HCT116 (cell line): ENCODE measurements at regions not wholly inside any gene's neighbourhood (a gene's known extent, or its start where the extent isn't known, plus 50 kb on each side); places are given as distances from the start of the nearest gene placed in this dataset.

Experiments used
- ATAC-seq: fragments of 200-7000 bp; cut with Tn5 transposase; 2 replicates; pipeline ENCODE4 v1.9.1; 2020; ENCODE audit warnings: mild to moderate bottlenecking, moderate library complexity
- BruUV-seq: library from RNA; stranded (reverse); fragments of 400-500 nt; replicated peaks from 2 replicates; lab custom pipeline; 2021; lab: Mats Ljungman, UMichigan
- CTCF ChIA-PET: fragments of 300-600 bp; sonication (Branson Sonifier 250); formaldehyde crosslinking; loops from one replicate; lab custom pipeline; 2021; ENCODE audit warnings: antibody characterized with exemption; lab: Charles Lee
- POLR2A ChIA-PET: fragments of 300-600, 350-600 bp; sonication (Branson Sonifier 250); formaldehyde crosslinking; loops from one replicate; lab custom pipeline; 2021; ENCODE audit warnings: antibody characterized with exemption; lab: Charles Lee
- RAD21 ChIA-PET, 2 experiments: fragments of 300-600 bp; sonication (Branson Sonifier 250); formaldehyde crosslinking; loops; one replicate each; lab custom pipeline; 2023; ENCODE audit warnings: low total read pairs in 2 of 2; ENCODE audit not compliant: uncharacterized antibody in 2 of 2, unreplicated experiment in 2 of 2, low non-redundant PET in 1 of 2; lab: Charles Lee
- DNase-seq: peaks from one replicate; pipeline ENCODE4 v3.0.0-alpha.2; 2010; ENCODE audit warnings: low read depth, low spot score
- H2AFZ ChIP-seq: fragments of 200-600 bp; shearing (Covaris generic), sonication (generic); 2 replicates; pipeline ENCODE4 v1.6.1; 2017; ENCODE audit warnings: low read depth, mixed run types, mixed read lengths, antibody characterized with exemption, low read length; ENCODE audit not compliant: poor library complexity, severe bottlenecking
- H3K27ac ChIP-seq: 2 replicates; pipeline ENCODE4 v1.5.1; 2012; ENCODE audit warnings: low read depth, low read length
- H3K27me3 ChIP-seq: fragments of 200-600 bp; sonication (generic); 2 replicates; pipeline ENCODE4 v1.6.1; 2016; ENCODE audit warnings: mixed run types, low read length, mixed read lengths; ENCODE audit not compliant: insufficient read depth
- H3K36me3 ChIP-seq, 2 experiments: fragments of 200-500 bp in 1 of 2; fragments of 200-600 bp in 1 of 2; sonication (Bioruptor generic) in 1 of 2; sonication (generic) in 1 of 2; 2 replicates each; pipeline versions ENCODE4 v1.5.1 to v1.6.1; 2014 to 2016; ENCODE audit warnings: low read length in 2 of 2, inconsistent platforms in 1 of 2, mixed read lengths in 1 of 2, mixed run types in 1 of 2; ENCODE audit not compliant: insufficient read depth in 2 of 2, control insufficient read depth in 1 of 2
- H3K4me1 ChIP-seq, 2 experiments: fragments of 200-600 bp in 1 of 2; sonication (generic) in 1 of 2; 2 replicates each; pipeline versions ENCODE4 v1.5.1 to v1.6.1; 2012 to 2017; ENCODE audit warnings: low read length in 2 of 2, inconsistent platforms in 1 of 2, mild to moderate bottlenecking in 1 of 2, mixed read lengths in 1 of 2, mixed run types in 1 of 2, moderate library complexity in 1 of 2; ENCODE audit not compliant: insufficient read depth in 2 of 2, control insufficient read depth in 1 of 2
- H3K4me2 ChIP-seq: fragments of 200-600 bp; sonication (generic); 2 replicates; pipeline ENCODE4 v1.6.1; 2017; ENCODE audit warnings: mixed run types, low read length, mixed read lengths
- H3K4me3 ChIP-seq, 2 experiments: fragments of 200-600 bp in 1 of 2; sonication (generic) in 1 of 2; replicated peaks in 1 of 2; 2 replicates each; pipeline ENCODE4 v1.5.1; 2011 to 2016; ENCODE audit warnings: low read length in 2 of 2, control low read depth in 1 of 2, low read depth in 1 of 2, mild to moderate bottlenecking in 1 of 2, mixed read lengths in 1 of 2, mixed run types in 1 of 2
- H3K79me2 ChIP-seq: fragments of 200-600 bp; sonication (generic); 2 replicates; pipeline ENCODE4 v1.6.1; 2017; ENCODE audit warnings: mild to moderate bottlenecking, mixed run types, low read length, moderate library complexity, mixed read lengths; ENCODE audit not compliant: insufficient read depth
- H3K9ac ChIP-seq: fragments of 200-600 bp; sonication (generic); 2 replicates; pipeline ENCODE4 v1.6.1; 2016; ENCODE audit warnings: low read length, mixed read lengths
- H3K9me2 ChIP-seq: fragments of 200-600 bp; sonication (generic), shearing (Covaris generic); 2 replicates; pipeline ENCODE4 v1.6.1; 2017; ENCODE audit warnings: mixed run types, mild to moderate bottlenecking, moderate library complexity; ENCODE audit not compliant: insufficient read depth
- H3K9me3 ChIP-seq, 2 experiments: fragments of 200-500 bp in 1 of 2; fragments of 200-600 bp in 1 of 2; sonication (Bioruptor generic) in 1 of 2; sonication (generic) in 1 of 2; 2 replicates each; pipeline ENCODE4 v1.6.1; 2014 to 2017; ENCODE audit warnings: low read length in 2 of 2, mixed read lengths in 2 of 2, inconsistent platforms in 1 of 2, low read depth in 1 of 2, mild to moderate bottlenecking in 1 of 2, mixed run types in 1 of 2, moderate library complexity in 1 of 2; ENCODE audit not compliant: control insufficient read depth in 1 of 2, insufficient read depth in 1 of 2
- H4K20me1 ChIP-seq: fragments of 200-600 bp; sonication (generic), shearing (Covaris generic); 2 replicates; pipeline ENCODE4 v1.6.1; 2017; ENCODE audit warnings: mixed run types, mild to moderate bottlenecking, moderate library complexity; ENCODE audit not compliant: insufficient read depth
- CEBPB ChIP-seq: IDR thresholded peaks from 2 replicates; pipeline ENCODE4 v1.6.1; 2012; ENCODE audit warnings: low read depth
- EZH2phosphoT487 ChIP-seq: fragments of 200-600 bp; IDR thresholded peaks from 2 replicates; pipeline ENCODE4 v1.6.1; 2018; ENCODE audit warnings: antibody characterized with exemption, borderline replicate concordance
- FOSL1 ChIP-seq: IDR thresholded peaks from 2 replicates; pipeline ENCODE4 v1.6.1; 2012; ENCODE audit warnings: low read depth
- JUND ChIP-seq: IDR thresholded peaks from 2 replicates; pipeline ENCODE4 v1.6.1; 2012
- POLR2A ChIP-seq: IDR thresholded peaks from 2 replicates; pipeline ENCODE4 v1.7.0; 2011; ENCODE audit warnings: borderline replicate concordance; ENCODE audit not compliant: insufficient read depth, insufficient read length; ENCODE audit errors: extremely low read depth
- SP1 ChIP-seq: IDR thresholded peaks from 2 replicates; pipeline ENCODE4 v1.6.1; 2012; ENCODE audit warnings: low read depth
- YY1 ChIP-seq: IDR thresholded peaks from 2 replicates; pipeline ENCODE4 v1.6.1; 2011; ENCODE audit warnings: low read length, low read depth, moderate library complexity, mild to moderate bottlenecking; ENCODE audit not compliant: insufficient replicate concordance; ENCODE audit errors: extremely low read depth
- ZFX ChIP-seq: fragments of 450-650 bp; IDR thresholded peaks from 2 replicates; pipeline ENCODE4 v1.6.1; 2017
- intact Hi-C: fragments of 100-400 bp; cut with micrococcal nuclease; formaldehyde crosslinking; loops from 2 replicates; pipeline ENCODE4 v1.10.0; 2022
- TF ChIP-seq, protein P1 (sequence below), 3 experiments: fragments of 200-600 bp in 1 of 3; sonication (generic) in 1 of 3; IDR thresholded peaks in 2 of 3; conservative IDR thresholded peaks in 1 of 3; 2 replicates each; pipeline ENCODE4 v1.5.1; 2012 to 2017; ENCODE audit warnings: low read depth in 2 of 3, low read length in 2 of 3, antibody characterized with exemption in 1 of 3, borderline replicate concordance in 1 of 3, control low read depth in 1 of 3, mild to moderate bottlenecking in 1 of 3, mixed read lengths in 1 of 3, mixed run types in 1 of 3, moderate library complexity in 1 of 3; ENCODE audit not compliant: insufficient read depth in 1 of 3
- TF ChIP-seq, protein P2 (sequence below): IDR thresholded peaks from 2 replicates; pipeline ENCODE4 v1.6.1; 2012

DNA sequence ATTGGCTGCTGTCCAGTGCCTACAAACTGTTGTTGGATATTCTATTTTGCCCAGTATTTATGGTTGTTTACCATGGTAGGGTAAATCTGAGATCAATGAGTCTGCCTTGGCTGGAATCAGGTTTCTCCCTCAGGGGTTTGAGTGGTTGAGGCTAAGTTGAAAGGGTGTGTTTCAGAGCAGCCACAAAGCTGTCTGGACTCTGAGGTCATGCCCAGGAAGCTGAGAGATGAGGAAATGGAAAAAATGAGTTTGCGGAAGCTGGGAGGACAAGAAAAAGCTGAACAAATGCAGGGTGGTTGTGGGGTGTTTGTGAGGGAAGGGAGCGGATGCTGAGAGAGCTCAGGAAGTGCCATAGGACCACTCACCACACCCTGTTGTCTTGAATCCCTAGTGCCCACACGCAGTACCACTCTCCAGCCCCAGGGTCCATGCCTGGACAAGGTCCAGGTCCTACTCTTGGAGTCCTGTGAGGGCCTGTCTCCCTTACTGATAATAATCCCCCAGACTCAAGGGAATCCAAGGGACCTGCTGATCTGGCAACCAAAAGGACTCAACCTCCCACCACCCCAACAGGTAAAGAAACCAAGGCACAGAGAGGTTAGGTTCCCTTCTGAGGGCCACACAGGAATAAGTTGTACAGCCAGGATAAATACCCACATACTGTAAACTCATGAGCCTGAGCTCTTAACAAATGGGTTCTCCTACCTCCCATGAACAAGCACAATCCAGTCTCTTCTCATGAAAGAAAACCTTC is 81.6 kb downstream of the PPCDC start (continued):
- TF ChIP-seq, protein P1, sequence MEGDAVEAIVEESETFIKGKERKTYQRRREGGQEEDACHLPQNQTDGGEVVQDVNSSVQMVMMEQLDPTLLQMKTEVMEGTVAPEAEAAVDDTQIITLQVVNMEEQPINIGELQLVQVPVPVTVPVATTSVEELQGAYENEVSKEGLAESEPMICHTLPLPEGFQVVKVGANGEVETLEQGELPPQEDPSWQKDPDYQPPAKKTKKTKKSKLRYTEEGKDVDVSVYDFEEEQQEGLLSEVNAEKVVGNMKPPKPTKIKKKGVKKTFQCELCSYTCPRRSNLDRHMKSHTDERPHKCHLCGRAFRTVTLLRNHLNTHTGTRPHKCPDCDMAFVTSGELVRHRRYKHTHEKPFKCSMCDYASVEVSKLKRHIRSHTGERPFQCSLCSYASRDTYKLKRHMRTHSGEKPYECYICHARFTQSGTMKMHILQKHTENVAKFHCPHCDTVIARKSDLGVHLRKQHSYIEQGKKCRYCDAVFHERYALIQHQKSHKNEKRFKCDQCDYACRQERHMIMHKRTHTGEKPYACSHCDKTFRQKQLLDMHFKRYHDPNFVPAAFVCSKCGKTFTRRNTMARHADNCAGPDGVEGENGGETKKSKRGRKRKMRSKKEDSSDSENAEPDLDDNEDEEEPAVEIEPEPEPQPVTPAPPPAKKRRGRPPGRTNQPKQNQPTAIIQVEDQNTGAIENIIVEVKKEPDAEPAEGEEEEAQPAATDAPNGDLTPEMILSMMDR (IDR thresholded peaks at IDR 0.05 in 2 of 3, conservative IDR thresholded peaks at IDR 0.05 in 1 of 3; ENCODE audit: borderline replicate concordance in 1 of 3, insufficient read depth in 1 of 3, low read depth in 2 of 3, low read length in 2 of 3) = no peak; a peak in 1 of 6 replicates
- TF ChIP-seq, protein P2, sequence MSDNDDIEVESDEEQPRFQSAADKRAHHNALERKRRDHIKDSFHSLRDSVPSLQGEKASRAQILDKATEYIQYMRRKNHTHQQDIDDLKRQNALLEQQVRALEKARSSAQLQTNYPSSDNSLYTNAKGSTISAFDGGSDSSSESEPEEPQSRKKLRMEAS = peak; percentile 29; the same call in 1 of the 2 replicates

DNA sequence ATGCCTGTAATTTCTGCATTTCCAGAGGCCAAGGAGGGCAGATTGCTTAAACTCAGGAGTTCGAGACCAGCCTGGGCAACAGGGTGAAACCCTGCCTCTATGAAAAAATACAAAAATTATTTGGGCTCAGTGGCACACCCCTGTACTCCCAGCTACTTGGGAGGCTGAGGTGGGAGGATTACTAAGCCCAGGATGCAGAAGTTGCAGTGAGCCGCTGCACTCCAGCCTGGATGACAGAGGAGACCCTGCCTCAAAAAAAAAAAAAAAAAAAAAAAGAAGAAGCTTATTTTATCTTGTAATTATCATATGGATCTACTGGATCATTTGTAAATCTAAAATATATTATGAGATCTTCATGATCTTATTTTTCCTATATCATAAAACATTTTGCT is 84.1 kb downstream of the PPCDC start:
- CTCF ChIA-PET = interaction anchor here (1.0 kb wide), 1 partner anchor 64 kb away, joined by 3 read pairs; no protein-coding TSS in a partner anchor
- H3K9me2 ChIP-seq = no peaks in the 10 kb centered on the region

More for the DNA sequence above, 84.1 kb downstream of the PPCDC start:
- H3K36me3 ChIP-seq = no peaks in the 10 kb centered on the region
- H3K27ac ChIP-seq = peak overlapping the region; percentile 22; the same call in 1 of the 2 replicates
- no peak overlapping the region for H2AFZ ChIP-seq
- peaks cover 53 to 57% of the 10 kb centered on the region in 2 experiments for H3K4me1 ChIP-seq
- no peaks in the 10 kb centered on the region for H3K79me2 ChIP-seq
- ATAC-seq = no peak
- no peaks in the 10 kb centered on the region for H3K27me3 ChIP-seq
- RAD21 ChIA-PET = interaction anchor here (0.6 to 1.1 kb wide), 4 partner anchors 64 to 97 kb away, joined by 3 to 7 read pairs (median 4); no protein-coding TSS in a partner anchor
- no peaks in the 10 kb centered on the region for H4K20me1 ChIP-seq
- DNase-seq = no peak
- peak overlapping the region; percentile 58 for H3K4me2 ChIP-seq
- BruUV-seq = no TSS peak
- H3K9ac ChIP-seq = no peak overlapping the region
- TF ChIP-seq POLR2A (no peak), EZH2phosphoT487 (no peak), YY1 (no peak), ZFX (no peak), CEBPB (no peak), SP1 (no peak), FOSL1 (no peak), JUND (no peak)
- TF ChIP-seq, all 23 proteins: peak for 0
- peak overlapping the region in 1 of 2 experiments; percentile 3; a peak in 1 of 4 replicates for H3K4me3 ChIP-seq
- H3K9me3 ChIP-seq = no peaks in the 10 kb centered on the region
- intact Hi-C loops = loop anchor here (5.0 kb wide), 2 partner anchors 70 to 95 kb away; partner anchors contain the start of gene C15orf39
- POLR2A ChIA-PET = interaction anchor here (0.6 to 1.4 kb wide), 2 partner anchors 57 to 97 kb away, joined by 3 to 4 read pairs; no protein-coding TSS in a partner anchor
